Parathyroid adenoma (tissue), 2 donors: ENCODE measurements at regions not wholly inside any gene's neighbourhood (a gene's known extent, or its start where the extent isn't known, plus 50 kb on each side); places are given as distances from the start of the nearest gene placed in this dataset.

Experiments
- H2AFZ ChIP-seq: fragments of 300-600 bp; sonication (generic); one replicate; pipeline ENCODE4 v1.7.0; 2017; ENCODE audit warnings: antibody characterized with exemption, mild to moderate bottlenecking
- H3K27ac ChIP-seq: fragments of 300-600 bp; sonication (generic); one replicate; pipeline ENCODE4 v1.7.0; 2017
- H3K27me3 ChIP-seq: fragments of 300-600 bp; sonication (generic); one replicate; pipeline ENCODE4 v1.7.0; 2017; ENCODE audit warnings: low read length; ENCODE audit not compliant: control insufficient read depth, insufficient read depth
- H3K36me3 ChIP-seq: fragments of 300-600 bp; sonication (generic); one replicate; pipeline ENCODE4 v1.7.0; 2017; ENCODE audit warnings: low read length; ENCODE audit not compliant: control insufficient read depth, insufficient read depth
- H3K4me1 ChIP-seq: fragments of 300-600 bp; sonication (generic); one replicate; pipeline ENCODE4 v1.7.0; 2017; ENCODE audit warnings: control low read depth
- H3K4me2 ChIP-seq: fragments of 300-600 bp; sonication (generic); one replicate; pipeline ENCODE4 v1.7.0; 2017; ENCODE audit warnings: low read length
- H3K4me3 ChIP-seq: fragments of 300-600 bp; sonication (generic); one replicate; pipeline ENCODE4 v1.7.0; 2017; ENCODE audit warnings: low read depth, low read length
- H3K79me2 ChIP-seq: fragments of 300-600 bp; sonication (generic); one replicate; pipeline ENCODE4 v1.7.0; 2017; ENCODE audit warnings: control low read depth
- H3K9ac ChIP-seq: fragments of 300-600 bp; sonication (generic); one replicate; pipeline ENCODE4 v1.7.0; 2017; ENCODE audit warnings: mild to moderate bottlenecking
- H3K9me3 ChIP-seq: fragments of 300-600 bp; sonication (generic); one replicate; pipeline ENCODE4 v1.7.0; 2017; ENCODE audit warnings: low read length; ENCODE audit not compliant: control insufficient read depth
- CTCF ChIP-seq: fragments of 300-600 bp; sonication (generic); IDR thresholded peaks from one replicate; pipeline ENCODE4 v1.7.0; 2017; ENCODE audit warnings: antibody characterized with exemption, mild to moderate bottlenecking
- donor health status: primary hyperparathyroidism.

DNA sequence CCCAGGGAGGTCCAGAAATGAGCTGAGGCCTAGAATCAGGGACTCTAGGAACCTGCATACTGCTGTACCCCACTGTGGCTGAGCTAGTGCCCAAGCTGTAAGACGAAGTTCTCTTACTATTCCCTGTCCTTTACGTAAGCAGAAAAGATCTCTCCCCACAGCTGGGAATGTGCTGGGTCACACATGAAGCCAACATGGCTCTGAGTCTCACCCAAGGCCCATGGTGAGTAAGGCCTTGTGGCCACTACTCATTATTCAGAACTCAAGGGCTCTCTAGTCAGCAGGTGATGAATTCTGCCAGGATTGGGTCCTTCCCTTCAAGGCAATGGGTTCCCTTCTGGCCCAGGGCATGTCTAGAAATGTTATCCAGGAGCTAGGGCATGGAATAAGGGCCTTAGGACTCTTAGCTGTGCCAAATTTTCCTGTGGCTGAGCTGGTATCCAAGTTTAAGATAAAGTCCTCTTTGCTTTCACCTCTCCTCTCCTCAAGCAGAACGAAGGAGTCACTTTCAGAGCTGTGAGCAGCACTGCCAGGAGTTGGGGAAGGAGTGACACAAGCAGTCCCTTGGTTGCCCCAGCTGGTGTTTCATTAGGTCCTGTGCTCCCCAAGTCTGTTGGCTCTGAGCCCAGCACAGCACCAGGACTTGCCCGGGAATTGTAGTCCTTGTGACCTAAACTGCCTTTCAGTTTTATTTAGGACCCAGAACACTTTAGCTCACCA is 707.6 kb downstream of the SLC4A3 start:
- no peaks in the 10 kb centered on the region for H3K27me3 ChIP-seq
- no peak overlapping the region for H3K27ac ChIP-seq
- H3K9me3 ChIP-seq, result no peaks in the 10 kb centered on the region
- H3K9ac ChIP-seq, result no peak overlapping the region
- H3K4me3 ChIP-seq, result no peak overlapping the region
- H3K36me3 ChIP-seq, result no peaks in the 10 kb centered on the region
- H3K4me1 ChIP-seq, result no peaks in the 10 kb centered on the region
- H3K79me2 ChIP-seq, result no peaks in the 10 kb centered on the region
- H3K4me2 ChIP-seq, result no peak overlapping the region
- no peak overlapping the region for H2AFZ ChIP-seq
- TF ChIP-seq CTCF, result no peak

DNA sequence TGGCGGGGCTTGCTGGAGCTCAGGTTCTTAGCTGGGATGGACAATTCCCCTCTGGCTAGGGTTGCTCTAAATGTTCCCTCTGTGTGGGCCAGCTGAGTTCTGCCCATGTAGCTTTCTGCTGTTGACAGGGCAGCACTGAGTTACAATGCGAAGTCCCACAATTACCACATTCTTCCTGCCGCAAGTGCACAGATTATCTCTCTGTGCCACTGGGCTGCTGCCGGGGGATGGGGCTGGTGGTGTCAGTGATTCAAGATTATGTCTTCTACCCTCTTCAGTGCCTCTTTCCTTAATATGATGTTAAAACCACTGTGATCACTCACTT is 708.1 kb downstream of the SLC4A3 start:
- TF ChIP-seq CTCF, result no peak
- H3K4me3 ChIP-seq, result no peak overlapping the region
- no peak overlapping the region for H2AFZ ChIP-seq
- H3K4me1 ChIP-seq, result no peaks in the 10 kb centered on the region
- no peaks in the 10 kb centered on the region for H3K9me3 ChIP-seq
- H3K79me2 ChIP-seq, result no peaks in the 10 kb centered on the region
- no peak overlapping the region for H3K9ac ChIP-seq
- H3K27me3 ChIP-seq, result no peaks in the 10 kb centered on the region
- H3K27ac ChIP-seq, result no peak overlapping the region
- H3K4me2 ChIP-seq, result no peak overlapping the region
- no peaks in the 10 kb centered on the region for H3K36me3 ChIP-seq

- Histone ChIP-seq H2AFZ (no peak overlapping the region), H3K4me3 (no peak overlapping the region), H3K9me3 (no peaks in the 10 kb centered on the region), H3K27me3 (no peaks in the 10 kb centered on the region), H3K4me1 (no peaks in the 10 kb centered on the region), H3K9ac (no peak overlapping the region), H3K36me3 (no peaks in the 10 kb centered on the region), H3K4me2 (no peak overlapping the region), H3K79me2 (no peaks in the 10 kb centered on the region), H3K27ac (no peak overlapping the region)
- TF ChIP-seq CTCF, result no peak
Observed at GRCh38 chr2:220336771-220337170, 709.3 kb downstream of the SLC4A3 start.

DNA sequence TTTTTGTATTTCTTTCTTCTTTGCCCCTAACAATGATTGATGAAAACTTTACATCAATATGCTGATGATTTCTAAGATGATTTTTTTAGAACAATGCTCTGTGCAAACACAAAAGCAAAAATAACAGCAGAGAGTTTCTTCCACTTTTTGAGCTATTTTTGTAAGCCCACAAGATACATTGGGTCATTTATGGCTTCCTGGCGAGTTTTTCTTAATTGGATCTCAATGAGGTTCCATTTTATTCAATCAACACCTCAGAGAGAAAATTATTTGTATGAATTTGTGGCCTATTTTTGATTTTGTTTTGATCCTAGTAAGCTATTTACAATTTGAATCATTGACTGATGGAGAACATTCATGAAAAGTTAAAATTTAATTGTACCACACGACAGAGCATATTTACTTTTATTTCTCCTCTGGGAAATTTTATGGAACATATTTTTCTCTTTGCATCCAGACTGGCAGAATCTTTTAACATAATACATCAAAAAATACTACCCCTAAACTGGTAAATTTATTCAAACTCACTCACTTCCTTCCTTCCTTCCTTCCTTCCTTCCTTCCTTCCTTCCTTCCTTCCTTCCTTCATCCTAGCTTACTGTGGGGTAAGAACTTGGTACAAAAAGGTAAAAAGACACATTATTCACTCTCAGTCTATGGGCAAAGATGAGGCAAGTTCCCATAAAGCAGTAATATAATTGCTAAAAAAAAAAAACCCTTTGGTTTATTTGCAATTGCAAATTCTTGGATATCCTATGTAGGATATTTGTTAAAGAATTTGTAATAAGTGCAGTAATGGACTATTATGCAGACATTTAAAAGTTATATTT is 710.4 kb downstream of the SLC4A3 start:
- no peak for TF ChIP-seq CTCF
- Histone ChIP-seq H3K27ac (no peak overlapping the region), H3K4me3 (no peak overlapping the region), H3K79me2 (no peaks in the 10 kb centered on the region), H3K4me1 (no peaks in the 10 kb centered on the region), H2AFZ (no peak overlapping the region), H3K9ac (no peak overlapping the region), H3K9me3 (no peaks in the 10 kb centered on the region), H3K4me2 (no peak overlapping the region), H3K36me3 (no peaks in the 10 kb centered on the region), H3K27me3 (no peaks in the 10 kb centered on the region)
